ENCODE measurements at regions not wholly inside any gene's neighbourhood (a gene's known extent, or its start where the extent isn't known, plus 50 kb on each side); places are given as distances from the start of the nearest gene placed in this dataset.
"Not testable (repeated sequence)": the region's sequence is repeated elsewhere in the genome, so short reads cannot be mapped to it uniquely, and the experiment has no call there.

- no peak for DNase-seq
These were observed 71.0 kb downstream of the COQ2 start for GRCh38 chr4:83213640-83214039.

GRCh38 chr4:83212041-83212851, 72.4 kb downstream of the COQ2 start:
- peak; percentile 23 for DNase-seq

GRCh38 chr4:83209419-83209818, 75.2 kb downstream of the COQ2 start:
- no peak for DNase-seq

GRCh38 chr4:83208371-83209365, 75.9 kb downstream of the COQ2 start:
- no peak for DNase-seq

- no peak for DNase-seq
These were observed 77.0 kb downstream of the COQ2 start for GRCh38 chr4:83207497-83208101.

GRCh38 chr4:83205760-83206159, 78.8 kb downstream of the COQ2 start:
- no peak for DNase-seq

- no peak for DNase-seq
These were observed 79.9 kb downstream of the COQ2 start for GRCh38 chr4:83204731-83205130.

- DNase-seq, result no peak
These were observed 82.8 kb downstream of the COQ2 start for GRCh38 chr4:83201761-83202160.

- no peak for DNase-seq
These were observed 83.2 kb upstream of the PLAC8 start for GRCh38 chr4:83197555-83198235.

- no peak for DNase-seq
These were observed 82.4 kb upstream of the PLAC8 start for GRCh38 chr4:83196921-83197320.

- DNase-seq, result no peak
These were observed 80.7 kb upstream of the PLAC8 start for GRCh38 chr4:83195269-83195668.

GRCh38 chr4:83194588-83194987, 80.1 kb upstream of the PLAC8 start:
- DNase-seq, result not testable (repeated sequence)

GRCh38 chr4:83192634-83193033, 78.1 kb upstream of the PLAC8 start:
- no peak for DNase-seq

- no peak for DNase-seq
These were observed 76.5 kb upstream of the PLAC8 start for GRCh38 chr4:83191026-83191425.

- DNase-seq, result peak; percentile 71
These were observed 75.2 kb upstream of the PLAC8 start for GRCh38 chr4:83189631-83190136.

- DNase-seq, result no peak
These were observed 66.0 kb upstream of the PLAC8 start for GRCh38 chr4:83180431-83180968.

- DNase-seq, result no peak
These were observed 64.7 kb upstream of the PLAC8 start for GRCh38 chr4:83179205-83179604.

- no peak for DNase-seq
These were observed 63.5 kb upstream of the PLAC8 start for GRCh38 chr4:83178029-83178428.

GRCh38 chr4:83177182-83177581, 62.7 kb upstream of the PLAC8 start:
- DNase-seq, result no peak

- no peak for DNase-seq
These were observed 60.4 kb upstream of the PLAC8 start for GRCh38 chr4:83174844-83175414.

GRCh38 chr4:83172371-83172770, 57.8 kb upstream of the PLAC8 start:
- DNase-seq, result no peak

Measured in DMS153 (cell line).